H9 (cell line): ENCODE measurements at regions not wholly inside any gene's neighbourhood (a gene's known extent, or its start where the extent isn't known, plus 50 kb on each side); places are given as distances from the start of the nearest gene placed in this dataset.

ENCODE experiments used
- DNase-seq: peaks from one replicate; pipeline ENCODE4 v3.0.0-alpha.2; 2017
- H2AFZ ChIP-seq: one replicate; pipeline ENCODE4 v1.6.1; 2013; ENCODE audit warnings: mild to moderate bottlenecking, low read length, control low read depth, moderate library complexity
- H2AK5ac ChIP-seq: 2 replicates; pipeline ENCODE4 v1.6.1; 2013; ENCODE audit warnings: low read length, control low read depth, mixed read lengths; ENCODE audit not compliant: insufficient read length
- H2BK120ac ChIP-seq: one replicate; pipeline ENCODE4 v1.6.1; 2013; ENCODE audit warnings: low read depth, mild to moderate bottlenecking, low read length, control low read depth, inconsistent platforms; ENCODE audit not compliant: poor library complexity, severe bottlenecking
- H2BK12ac ChIP-seq: 2 replicates; pipeline ENCODE4 v1.6.1; 2013; ENCODE audit warnings: low read length, control low read depth, mixed read lengths, low read depth; ENCODE audit not compliant: insufficient read length
- H2BK15ac ChIP-seq: 2 replicates; pipeline ENCODE4 v1.6.1; 2013; ENCODE audit warnings: low read depth, low read length, control low read depth
- H2BK20ac ChIP-seq: one replicate; pipeline ENCODE4 v1.6.1; 2013; ENCODE audit warnings: low read depth, mild to moderate bottlenecking, low read length, control low read depth, inconsistent platforms; ENCODE audit not compliant: poor library complexity, severe bottlenecking
- H2BK5ac ChIP-seq: 2 replicates; pipeline ENCODE4 v1.6.1; 2013; ENCODE audit warnings: low read length, control low read depth, mixed read lengths; ENCODE audit not compliant: insufficient read length
- H3K14ac ChIP-seq: 2 replicates; pipeline ENCODE4 v1.6.1; 2013; ENCODE audit warnings: low read length, control low read depth; ENCODE audit not compliant: insufficient read depth
- H3K18ac ChIP-seq: 2 replicates; pipeline ENCODE4 v1.6.1; 2013; ENCODE audit warnings: low read depth, mild to moderate bottlenecking, mixed read lengths, low read length, control low read depth; ENCODE audit not compliant: insufficient read length
- H3K23ac ChIP-seq: 2 replicates; pipeline ENCODE4 v1.6.1; 2013; ENCODE audit warnings: low read length, control low read depth, mixed read lengths, low read depth; ENCODE audit not compliant: insufficient read length
- H3K23me2 ChIP-seq: 2 replicates; pipeline ENCODE4 v1.6.1; 2013; ENCODE audit warnings: low read depth, mild to moderate bottlenecking, mixed read lengths, low read length, control low read depth; ENCODE audit not compliant: insufficient read length, poor library complexity, severe bottlenecking
- H3K27ac ChIP-seq: 2 replicates; pipeline ENCODE4 v1.5.1; 2013; ENCODE audit warnings: low read length, control low read depth, mixed read lengths, low read depth; ENCODE audit not compliant: insufficient read length
- H3K27me3 ChIP-seq: 2 replicates; pipeline ENCODE4 v1.6.1; 2013; ENCODE audit warnings: low read length, control low read depth, inconsistent platforms; ENCODE audit not compliant: insufficient read depth
- H3K4ac ChIP-seq: 2 replicates; pipeline ENCODE4 v1.6.1; 2013; ENCODE audit warnings: low read depth, mild to moderate bottlenecking, control low read depth, inconsistent platforms, low read length, moderate library complexity
- H3K4me1 ChIP-seq: 2 replicates; pipeline ENCODE4 v1.6.1; 2013; ENCODE audit warnings: low read length, control low read depth, inconsistent platforms; ENCODE audit not compliant: insufficient read depth
- H3K4me2 ChIP-seq: 2 replicates; pipeline ENCODE4 v1.6.1; 2013; ENCODE audit warnings: low read length, control low read depth, mixed read lengths; ENCODE audit not compliant: insufficient read length, insufficient read depth
- H3K56ac ChIP-seq: 2 replicates; pipeline ENCODE4 v1.6.1; 2013; ENCODE audit warnings: low read depth, mild to moderate bottlenecking, mixed read lengths, low read length, control low read depth; ENCODE audit not compliant: insufficient read length
- H3K79me1 ChIP-seq: 2 replicates; pipeline ENCODE4 v1.6.1; 2013; ENCODE audit warnings: low read depth, mild to moderate bottlenecking, moderate library complexity, low read length, control low read depth, inconsistent platforms; ENCODE audit not compliant: insufficient read depth, poor library complexity, severe bottlenecking
- H3K79me2 ChIP-seq: 2 replicates; pipeline ENCODE4 v1.6.1; 2013; ENCODE audit warnings: low read length, control low read depth, inconsistent platforms; ENCODE audit not compliant: insufficient read depth
- H3K9ac ChIP-seq: 2 replicates; pipeline ENCODE4 v1.6.1; 2013; ENCODE audit warnings: low read length, control low read depth, mixed read lengths; ENCODE audit not compliant: insufficient read length; ENCODE audit errors: extremely low read depth
- H3K9me3 ChIP-seq: one replicate; pipeline ENCODE4 v1.6.1; 2013; ENCODE audit warnings: low read depth, low read length, inconsistent platforms; ENCODE audit not compliant: control insufficient read depth
- H3T11ph ChIP-seq: one replicate; pipeline ENCODE4 v1.6.1; 2013; ENCODE audit warnings: mild to moderate bottlenecking, low read length, control low read depth, inconsistent platforms
- H4K20me1 ChIP-seq: one replicate; pipeline ENCODE4 v1.6.1; 2013; ENCODE audit not compliant: control insufficient read depth, insufficient read length, insufficient read depth
- H4K5ac ChIP-seq: 2 replicates; pipeline ENCODE4 v1.6.1; 2013; ENCODE audit warnings: low read depth, mild to moderate bottlenecking, mixed read lengths, low read length, control low read depth; ENCODE audit not compliant: insufficient read length
- H4K8ac ChIP-seq: replicated peaks from 2 replicates; pipeline ENCODE4 v1.6.1; 2013; ENCODE audit warnings: low read length, control low read depth, mixed read lengths, low read depth; ENCODE audit not compliant: insufficient read length
- H4K91ac ChIP-seq: 2 replicates; pipeline ENCODE4 v1.6.1; 2013; ENCODE audit warnings: low read depth, mild to moderate bottlenecking, moderate library complexity, mixed read lengths, low read length, control low read depth; ENCODE audit not compliant: insufficient read length
- H3K27ac Mint-ChIP-seq, 3 experiments: 2 replicates in 2 of 3; 3 replicates in 1 of 3; pipeline ENCODE4 v1.8.0; 2020 to 2021; ENCODE audit warnings: mixed read lengths in 3 of 3, mild to moderate bottlenecking in 1 of 3, moderate library complexity in 1 of 3
- H3K27me3 Mint-ChIP-seq: 2 replicates; pipeline ENCODE4 v1.8.0; 2021; ENCODE audit warnings: low read depth, mild to moderate bottlenecking, moderate library complexity, mixed read lengths
- H3K36me3 Mint-ChIP-seq, 3 experiments: 2 replicates in 2 of 3; 3 replicates in 1 of 3; pipeline ENCODE4 v1.8.0; 2020 to 2021; ENCODE audit warnings: low read depth in 3 of 3, mixed read lengths in 3 of 3; ENCODE audit not compliant: insufficient read depth in 1 of 3
- H3K4me1 Mint-ChIP-seq, 2 experiments: 2 replicates each; pipeline ENCODE4 v1.8.0; 2020; ENCODE audit warnings: mixed read lengths in 2 of 2
- H3K4me3 Mint-ChIP-seq, 2 experiments: 2 replicates in 1 of 2; 3 replicates in 1 of 2; pipeline ENCODE4 v1.8.0; 2020 to 2021; ENCODE audit warnings: mild to moderate bottlenecking in 2 of 2, mixed read lengths in 2 of 2, moderate library complexity in 1 of 2
- H3K9me3 Mint-ChIP-seq, 2 experiments: 2 replicates in 1 of 2; 3 replicates in 1 of 2; pipeline ENCODE4 v1.8.0; 2020; ENCODE audit warnings: mild to moderate bottlenecking in 2 of 2, mixed read lengths in 2 of 2, moderate library complexity in 1 of 2
- WGBS: extraction: QIAGEN DNeasy Blood & Tissue Kit; methylation state at CpG from one replicate; pipeline ENCODE4 v1.1.7; 2013; ENCODE audit warnings: missing lambda C conversion rate, low lambda C conversion rate, mixed read lengths; ENCODE audit not compliant: insufficient read length; ENCODE audit errors: extremely low coverage; 5-methylcytosine and 5-hydroxymethylcytosine counted together
- TF ChIP-seq, protein P1 (sequence below): fragments of 200-600 bp; sonication (generic); conservative IDR thresholded peaks from 3 replicates; pipeline ENCODE4 v1.8.0; 2021; ENCODE audit warnings: antibody characterized with exemption, mild to moderate bottlenecking

DNA sequence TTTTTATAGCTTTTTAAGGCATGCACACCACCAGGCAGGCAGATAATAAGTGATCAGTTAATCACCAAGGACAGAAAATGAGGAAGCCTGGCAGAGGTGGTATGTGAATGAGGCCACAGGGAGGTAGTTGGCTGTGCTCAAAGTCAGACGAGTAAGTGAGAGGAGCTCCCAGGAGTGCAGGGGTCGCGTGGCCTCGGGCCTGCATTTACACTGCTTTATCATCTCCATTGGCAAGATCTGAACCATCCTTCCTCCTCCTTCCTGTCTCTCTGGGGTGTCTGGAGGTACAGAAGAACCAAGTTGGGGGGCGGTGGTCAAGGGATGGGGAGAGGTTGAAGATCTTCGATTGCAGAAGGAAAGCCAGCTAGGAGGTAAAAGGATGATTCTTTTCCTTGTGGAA, 320.1 kb downstream of the SOX9 start:
- H3K18ac ChIP-seq: no peak overlapping the region
- no peak for DNase-seq
- no peak overlapping the region for H2BK20ac ChIP-seq
- H2AK5ac ChIP-seq: no peak overlapping the region
- H3K4me2 ChIP-seq: no peak overlapping the region
- Mint-ChIP-seq H3K4me1 (no peaks in the 10 kb centered on the region; a peak in 1 of 4 replicates), H3K27me3 (peaks cover 5% of the 10 kb centered on the region), H3K27ac (no peak overlapping the region), H3K4me3 (no peak overlapping the region), H3K36me3 (peaks cover 0 to 10% (median 6%) of the 10 kb centered on the region in 3 experiments; a peak in 5 of 7 replicates), H3K9me3 (peaks cover 5 to 11% of the 10 kb centered on the region in 2 experiments)
- H3T11ph ChIP-seq: no peak overlapping the region
- no peak overlapping the region for H4K8ac ChIP-seq
- no CpG with 5 or more reads among the region's 6 CpGs for WGBS
- no peak overlapping the region for H2AFZ ChIP-seq
- H3K27ac ChIP-seq: no peak overlapping the region
- no peaks in the 10 kb centered on the region for H3K79me2 ChIP-seq
- no peak overlapping the region for H4K91ac ChIP-seq
- H3K4me1 ChIP-seq: no peaks in the 10 kb centered on the region
- H3K14ac ChIP-seq: no peak overlapping the region
- H3K56ac ChIP-seq: no peak overlapping the region
- H2BK120ac ChIP-seq: no peak overlapping the region
- no peak overlapping the region for H2BK5ac ChIP-seq
- H3K23me2 ChIP-seq: no peaks in the 10 kb centered on the region
- no peaks in the 10 kb centered on the region for H3K79me1 ChIP-seq
- no peak overlapping the region for H3K23ac ChIP-seq
- no peak overlapping the region for H4K5ac ChIP-seq
- H2BK12ac ChIP-seq: no peak overlapping the region
- H4K20me1 ChIP-seq: no peaks in the 10 kb centered on the region
- no peak overlapping the region for H3K9ac ChIP-seq
- H3K9me3 ChIP-seq: no peaks in the 10 kb centered on the region
- H3K27me3 ChIP-seq: no peaks in the 10 kb centered on the region
- H2BK15ac ChIP-seq: no peak overlapping the region
- H3K4ac ChIP-seq: no peak overlapping the region
- TF ChIP-seq, protein P1, sequence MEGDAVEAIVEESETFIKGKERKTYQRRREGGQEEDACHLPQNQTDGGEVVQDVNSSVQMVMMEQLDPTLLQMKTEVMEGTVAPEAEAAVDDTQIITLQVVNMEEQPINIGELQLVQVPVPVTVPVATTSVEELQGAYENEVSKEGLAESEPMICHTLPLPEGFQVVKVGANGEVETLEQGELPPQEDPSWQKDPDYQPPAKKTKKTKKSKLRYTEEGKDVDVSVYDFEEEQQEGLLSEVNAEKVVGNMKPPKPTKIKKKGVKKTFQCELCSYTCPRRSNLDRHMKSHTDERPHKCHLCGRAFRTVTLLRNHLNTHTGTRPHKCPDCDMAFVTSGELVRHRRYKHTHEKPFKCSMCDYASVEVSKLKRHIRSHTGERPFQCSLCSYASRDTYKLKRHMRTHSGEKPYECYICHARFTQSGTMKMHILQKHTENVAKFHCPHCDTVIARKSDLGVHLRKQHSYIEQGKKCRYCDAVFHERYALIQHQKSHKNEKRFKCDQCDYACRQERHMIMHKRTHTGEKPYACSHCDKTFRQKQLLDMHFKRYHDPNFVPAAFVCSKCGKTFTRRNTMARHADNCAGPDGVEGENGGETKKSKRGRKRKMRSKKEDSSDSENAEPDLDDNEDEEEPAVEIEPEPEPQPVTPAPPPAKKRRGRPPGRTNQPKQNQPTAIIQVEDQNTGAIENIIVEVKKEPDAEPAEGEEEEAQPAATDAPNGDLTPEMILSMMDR: no peak
